ENCODE measurements at regions not wholly inside any gene's neighbourhood (a gene's known extent, or its start where the extent isn't known, plus 50 kb on each side); places are given as distances from the start of the nearest gene placed in this dataset.

DNA sequence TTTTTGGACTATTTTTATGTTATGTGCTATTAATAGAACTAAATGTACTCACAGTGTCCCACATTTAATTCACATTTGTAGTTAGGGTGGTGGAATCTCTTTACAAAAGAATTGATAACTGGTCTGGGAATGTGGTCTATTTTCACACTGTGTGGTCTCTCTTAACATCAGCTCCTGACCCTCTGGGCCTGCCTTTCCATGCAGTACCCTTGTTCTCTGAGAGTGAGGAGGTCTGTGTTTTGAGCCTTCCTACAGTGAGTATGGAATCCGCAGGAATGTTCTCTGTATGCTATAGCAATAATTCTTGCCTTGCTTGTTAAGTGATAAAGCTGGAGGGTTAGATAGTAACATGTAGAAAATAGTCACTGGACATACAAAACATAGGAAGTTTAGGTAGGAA lies 717.3 kb upstream of the POU3F2 start:
- DNase-seq (ENCODE audit: low read depth in 1 of 2, low spot score in 2 of 2): no peak
- Histone ChIP-seq H3K18ac (ENCODE audit: extremely low read depth, low read length) (no peak overlapping the region), H3K27ac (ENCODE audit: low read depth, low read length) (no peak overlapping the region), H3K4me3 (ENCODE audit: extremely low read depth in 1 of 4, insufficient read depth in 2 of 4, low read depth in 3 of 4, low read length in 4 of 4) (no peak overlapping the region), H2BK20ac (ENCODE audit: low read length) (no peak overlapping the region), H3K4ac (replicated peaks; ENCODE audit: insufficient read length, low read depth, low read length) (no peak overlapping the region), H3K23ac (ENCODE audit: insufficient read length) (no peak overlapping the region), H2BK5ac (ENCODE audit: low read depth, low read length) (no peak overlapping the region), H2AK5ac (ENCODE audit: low read depth, low read length) (no peak overlapping the region), H4K5ac (ENCODE audit: insufficient read length, low read depth, low read length) (no peak overlapping the region), H3K23me2 (ENCODE audit: low read depth, low read length) (no peaks in the 10 kb centered on the region), H3K9me3 (ENCODE audit: insufficient read depth in 2 of 2, low read depth in 1 of 2, low read length in 1 of 2) (no peaks in the 10 kb centered on the region), H3K56ac (replicated peaks; ENCODE audit: insufficient read length, low read depth, low read length) (no peak overlapping the region), H3K4me1 (replicated peaks in 1 of 4; ENCODE audit: control insufficient read depth in 3 of 4, insufficient read depth in 4 of 4, low read length in 3 of 4) (peaks cover 0 to 4% (median 1%) of the 10 kb centered on the region in 4 experiments; a peak in 4 of 7 replicates), H3K4me2 (ENCODE audit: insufficient read depth in 1 of 2, low read depth in 2 of 2, low read length in 2 of 2) (no peak overlapping the region), H2BK12ac (ENCODE audit: low read depth, low read length) (no peak overlapping the region), H2BK120ac (replicated peaks; ENCODE audit: low read depth, low read length) (no peak overlapping the region), H3K79me2 (ENCODE audit: control insufficient read depth in 1 of 2, insufficient read depth in 2 of 2, low read length in 2 of 2) (no peaks in the 10 kb centered on the region), H4K91ac (replicated peaks; ENCODE audit: insufficient read length, low read length) (no peak overlapping the region), H3K14ac (ENCODE audit: insufficient read length) (no peak overlapping the region), H2BK15ac (ENCODE audit: low read length) (no peak overlapping the region), H3K9ac (replicated peaks in 1 of 4; ENCODE audit: extremely low read depth in 1 of 4, low read depth in 3 of 4, low read length in 3 of 4) (no peak overlapping the region), H4K8ac (ENCODE audit: extremely low read depth, insufficient read depth, low read length) (no peak overlapping the region), H2AFZ (ENCODE audit: low read length) (no peak overlapping the region), H3K79me1 (ENCODE audit: low read depth, low read length) (no peaks in the 10 kb centered on the region), H4K20me1 (replicated peaks in 1 of 2; ENCODE audit: control insufficient read depth in 1 of 2, insufficient read depth in 2 of 2, low read length in 2 of 2) (no peaks in the 10 kb centered on the region), H3K27me3 (replicated peaks in 1 of 4; ENCODE audit: control insufficient read depth in 3 of 4, extremely low read depth in 1 of 4, insufficient read depth in 3 of 4, low read length in 3 of 4) (no peaks in the 10 kb centered on the region), H3K36me3 (ENCODE audit: control insufficient read depth in 2 of 4, insufficient read depth in 4 of 4, low read length in 3 of 4) (no peaks in the 10 kb centered on the region)
- 0% methylated on average over 1 of the region's 1 CpG; no CpG with 5 or more reads in 1 of the 2 experiments for WGBS, 2 experiments (ENCODE audit: extremely low coverage in 1 of 2, insufficient coverage in 1 of 2, insufficient read length in 1 of 2, insufficient replicate concordance in 2 of 2, low coverage in 1 of 2, low lambda C conversion rate in 2 of 2, missing lambda C conversion rate in 1 of 2)
- CTCF ChIA-PET (ENCODE audit: partially characterized antibody): interaction anchor here (0.6 kb wide), 1 partner anchor 249 kb away, joined by 3 read pairs; no protein-coding TSS in a partner anchor
- POLR2A ChIA-PET (ENCODE audit: partially characterized antibody): no interaction called here
- FAIRE-seq: no peak
- TF ChIP-seq RNF2 (IDR thresholded peaks at IDR 0.05; ENCODE audit: borderline replicate concordance, low read depth, low read length, missing control alignments, poor library complexity, severe bottlenecking) (no peak), CHD1 (IDR thresholded peaks at IDR 0.05; ENCODE audit: low read depth, low read length) (no peak), EGR1 (IDR thresholded peaks at IDR 0.05; ENCODE audit: borderline replicate concordance, low read depth, low read length) (no peak), POLR2AphosphoS5 (IDR thresholded peaks at IDR 0.05; ENCODE audit: low read depth, low read length) (no peak), SAP30 (IDR thresholded peaks at IDR 0.05; ENCODE audit: insufficient read depth, insufficient replicate concordance, low read length) (no peak), SIN3A (conservative IDR thresholded peaks at IDR 0.05 in 1 of 2, IDR thresholded peaks at IDR 0.05 in 1 of 2; ENCODE audit: low read depth in 1 of 2, low read length in 2 of 2) (no peak), SIRT6 (IDR thresholded peaks at IDR 0.05; ENCODE audit: low read length) (no peak), TAF7 (optimal IDR thresholded peaks at IDR 0.05; ENCODE audit: borderline replicate concordance, low read depth, low read length) (no peak)
